Islet of Langerhans (tissue), 1 donor: ENCODE measurements at regions not wholly inside any gene's neighbourhood (a gene's known extent, or its start where the extent isn't known, plus 50 kb on each side); places are given as distances from the start of the nearest gene placed in this dataset.
"Not testable (repeated sequence)": the region's sequence is repeated elsewhere in the genome, so short reads cannot be mapped to it uniquely, and the experiment has no call there.

Source experiments
- FAIRE-seq: peaks from one replicate; lab custom pipeline; 2011; peaks lifted over from hg19 to GRCh38; lab: Jason Lieb, UNC

DNA sequence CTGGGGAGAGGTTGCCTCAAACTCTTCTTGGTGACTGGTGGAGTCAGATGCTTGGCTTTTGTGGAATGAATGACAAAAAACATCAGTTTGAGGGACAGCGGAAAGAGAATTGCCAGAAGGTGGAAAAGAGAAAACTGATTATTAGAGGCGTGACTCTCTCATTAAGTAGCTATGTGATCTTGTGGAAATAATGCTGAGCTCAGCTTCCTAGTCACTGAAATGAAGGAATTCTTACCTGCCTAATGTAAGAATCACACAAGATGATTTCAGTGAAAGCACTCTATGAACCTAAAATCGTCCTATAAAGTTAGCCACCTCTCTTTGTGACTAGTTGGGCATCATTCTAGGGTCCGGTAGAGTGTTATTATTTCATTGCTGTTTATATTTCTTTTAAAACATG, 498.8 kb downstream of the TMEM135 start:
- FAIRE-seq: no peak

DNA sequence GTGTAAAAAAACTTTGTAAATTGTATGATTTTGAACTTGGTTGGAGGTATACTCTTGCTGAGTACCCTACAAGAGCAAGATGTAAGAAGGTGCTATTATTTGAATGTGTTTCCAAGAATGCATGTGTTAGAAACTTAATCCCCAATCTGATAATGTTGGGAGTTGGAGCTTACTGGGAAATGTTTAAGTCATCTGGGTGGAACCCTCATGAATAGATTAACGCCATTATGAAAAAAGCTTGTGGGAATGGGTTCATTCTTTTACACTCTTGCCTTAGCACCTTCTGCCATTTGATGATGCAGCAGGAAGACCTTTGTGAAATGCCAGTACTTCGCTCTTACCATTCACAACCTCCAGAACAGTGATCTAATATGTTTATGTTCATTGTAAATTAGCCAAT, 498.3 kb downstream of the TMEM135 start:
- FAIRE-seq: no peak

DNA sequence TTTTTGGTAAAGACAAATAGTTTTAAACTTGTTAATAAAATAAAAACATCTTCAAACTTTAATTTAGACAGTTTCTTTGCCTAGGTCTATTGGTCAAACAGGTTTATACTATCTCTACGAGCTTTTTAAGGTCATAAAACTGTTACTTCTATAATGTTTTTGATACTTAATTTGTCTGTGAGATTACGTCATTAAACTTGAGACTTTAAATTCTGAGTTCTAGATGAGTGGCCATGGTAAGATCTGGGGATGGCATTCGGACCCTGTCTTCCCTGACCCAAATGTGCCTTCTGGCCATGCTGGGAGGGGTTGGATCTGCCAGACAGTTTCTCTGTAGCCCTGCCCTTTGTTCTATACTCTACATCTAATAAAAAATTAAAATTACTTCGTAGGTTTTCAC, 497.8 kb downstream of the TMEM135 start:
- no peak for FAIRE-seq

DNA sequence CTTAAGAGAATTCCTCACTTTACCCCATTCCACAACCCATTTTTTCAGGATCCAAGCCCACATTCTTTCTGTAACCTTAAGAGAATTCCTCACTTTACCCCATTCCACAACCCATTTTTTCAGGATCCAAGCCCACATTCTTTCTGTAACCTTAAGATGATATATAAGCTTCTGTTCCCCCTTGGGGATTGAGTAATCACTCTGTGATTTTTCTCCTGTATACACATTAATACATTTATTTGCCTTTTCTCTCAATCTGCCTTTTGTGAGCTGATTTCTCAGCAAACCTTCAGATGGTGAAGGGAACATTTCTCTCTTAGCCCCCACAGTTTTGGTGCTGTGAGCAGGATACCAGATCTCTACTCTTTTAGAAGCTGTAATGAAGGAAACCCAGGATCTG, 494.1 kb downstream of the TMEM135 start:
- not testable (repeated sequence) for FAIRE-seq

DNA sequence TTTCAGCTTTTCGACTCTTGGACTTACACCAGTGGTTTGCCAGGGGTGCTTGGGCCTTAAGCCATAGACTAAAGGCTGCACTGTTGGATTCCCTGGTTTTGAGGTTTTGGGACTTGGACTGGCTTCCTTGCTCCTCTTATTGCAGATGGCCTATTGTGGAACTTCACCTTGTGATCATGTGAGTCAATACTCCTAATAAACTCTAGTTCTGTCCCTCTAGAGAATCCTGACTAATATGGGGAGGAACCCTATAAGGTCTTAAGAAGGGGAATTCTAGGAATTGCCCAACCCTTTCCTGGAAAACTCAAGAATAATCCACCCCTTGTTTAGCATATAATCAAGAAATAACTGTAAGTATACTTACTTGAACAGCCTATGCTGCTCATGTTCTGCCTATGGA, 491.8 kb downstream of the TMEM135 start:
- FAIRE-seq: no peak

DNA sequence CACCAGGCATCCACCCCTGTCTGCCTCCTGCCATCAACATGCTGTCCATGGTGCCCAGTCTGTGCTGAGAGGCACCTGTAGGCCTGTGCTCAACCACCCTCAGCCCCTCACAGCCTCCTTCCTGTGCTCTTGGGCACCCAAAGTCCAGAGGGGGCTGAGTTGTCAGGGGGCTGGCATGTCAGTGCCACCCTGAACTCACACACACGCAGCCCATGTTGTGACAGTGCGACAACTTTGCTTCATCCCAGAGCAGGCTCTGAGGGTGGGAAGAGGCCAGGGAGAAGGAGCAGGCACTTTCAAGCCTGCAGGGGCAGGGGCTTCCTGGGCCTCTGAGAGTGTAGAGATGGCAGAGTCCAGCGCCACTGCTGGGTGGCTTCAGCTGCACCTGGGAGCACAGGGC, 491.0 kb downstream of the TMEM135 start:
- no peak for FAIRE-seq

DNA sequence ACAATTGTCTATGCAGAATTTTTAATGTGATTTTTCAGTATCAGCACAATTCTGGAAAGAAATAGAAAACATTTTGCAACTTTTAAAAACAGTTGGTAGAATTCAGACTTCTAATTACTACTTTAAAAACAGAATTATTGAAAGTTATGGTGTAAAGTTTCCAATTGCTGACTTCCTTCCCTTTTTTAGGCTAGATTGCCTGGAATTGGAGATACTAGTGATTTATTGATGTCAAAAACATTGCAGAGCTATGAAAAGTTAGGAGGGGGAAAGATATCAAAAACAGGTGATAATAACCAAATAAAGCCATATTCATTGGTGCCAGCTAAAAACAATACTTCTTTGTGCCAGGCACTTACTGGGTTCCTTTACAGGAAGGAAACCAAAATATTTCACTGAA, 485.5 kb downstream of the TMEM135 start:
- no peak for FAIRE-seq

DNA sequence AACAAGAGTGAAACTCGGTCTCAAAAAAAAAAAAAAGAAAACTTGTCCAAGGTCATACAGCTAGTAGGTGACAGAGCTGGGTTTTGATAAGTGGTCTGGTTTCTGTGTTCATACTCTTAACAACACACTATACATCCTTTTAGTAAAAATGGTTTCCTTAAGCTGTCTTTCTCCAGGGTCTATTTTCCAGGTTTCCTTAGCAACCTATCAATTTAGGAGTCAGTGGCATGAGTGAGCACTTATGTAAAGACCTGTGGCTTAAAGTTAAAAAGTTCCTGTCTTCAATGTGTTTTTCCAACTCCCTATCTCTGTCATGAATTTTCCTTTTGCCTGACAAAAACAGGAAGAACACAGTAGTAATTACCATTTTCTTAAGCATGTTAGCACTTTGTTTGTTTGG, 480.5 kb downstream of the TMEM135 start:
- FAIRE-seq: no peak

DNA sequence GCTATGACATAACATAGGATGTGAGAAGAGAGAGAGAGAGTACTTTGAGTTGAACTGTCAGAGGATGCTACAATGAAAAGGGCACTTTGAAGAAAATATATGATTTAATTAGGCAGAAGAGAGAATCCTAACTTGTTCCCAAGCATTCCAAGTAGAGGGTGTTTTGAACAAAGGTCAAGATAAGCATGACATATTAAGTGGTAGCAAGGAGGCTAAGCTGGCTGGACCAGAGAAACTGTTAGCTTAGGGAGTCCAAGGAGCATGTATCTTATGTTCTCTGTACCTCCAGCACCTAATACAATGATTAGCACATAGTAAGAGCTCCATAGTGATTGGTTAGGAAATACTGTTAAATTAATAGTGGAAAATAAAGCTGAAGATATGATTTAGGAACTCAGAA, 479.6 kb downstream of the TMEM135 start:
- FAIRE-seq: no peak

DNA sequence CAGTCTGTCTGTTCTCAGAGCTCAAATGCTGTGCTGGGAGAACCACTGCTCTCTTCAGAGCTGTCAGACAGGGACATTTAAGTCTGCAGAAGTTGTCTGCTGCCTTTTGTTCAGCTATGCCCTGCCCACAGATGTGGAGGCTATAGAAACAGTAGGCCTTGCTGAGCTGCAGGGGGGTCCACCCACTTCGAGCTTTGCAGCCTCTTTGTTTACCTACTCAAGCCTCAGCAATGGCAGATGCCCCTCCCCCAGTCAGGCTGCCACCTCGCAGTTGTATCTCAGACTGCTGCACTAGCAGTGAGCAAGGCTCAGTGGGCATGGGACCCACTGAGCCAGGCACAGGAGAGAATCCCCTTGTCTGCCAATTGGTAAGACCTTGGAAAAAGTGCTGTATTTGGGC, 470.0 kb downstream of the TMEM135 start:
- not testable (repeated sequence) for FAIRE-seq

DNA sequence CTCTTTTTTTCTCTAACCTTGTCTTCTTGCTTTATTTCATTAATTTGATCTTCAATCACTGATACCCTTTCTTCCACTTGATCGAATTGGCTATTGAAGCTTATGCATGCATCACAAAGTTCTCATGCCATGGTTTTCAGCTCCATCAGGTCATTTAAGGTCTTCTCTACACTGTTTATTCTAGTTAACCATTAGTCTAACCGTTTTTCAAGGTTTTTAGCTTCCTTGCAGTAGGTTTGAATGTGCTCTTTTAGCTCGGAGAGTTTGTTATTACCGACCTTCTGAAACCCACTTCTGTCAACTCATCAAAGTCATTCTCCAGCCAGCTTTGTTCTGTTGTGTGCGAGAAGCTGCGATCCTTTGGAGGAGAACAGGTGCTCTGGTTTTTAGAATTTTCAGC, 469.2 kb downstream of the TMEM135 start:
- not testable (repeated sequence) for FAIRE-seq

DNA sequence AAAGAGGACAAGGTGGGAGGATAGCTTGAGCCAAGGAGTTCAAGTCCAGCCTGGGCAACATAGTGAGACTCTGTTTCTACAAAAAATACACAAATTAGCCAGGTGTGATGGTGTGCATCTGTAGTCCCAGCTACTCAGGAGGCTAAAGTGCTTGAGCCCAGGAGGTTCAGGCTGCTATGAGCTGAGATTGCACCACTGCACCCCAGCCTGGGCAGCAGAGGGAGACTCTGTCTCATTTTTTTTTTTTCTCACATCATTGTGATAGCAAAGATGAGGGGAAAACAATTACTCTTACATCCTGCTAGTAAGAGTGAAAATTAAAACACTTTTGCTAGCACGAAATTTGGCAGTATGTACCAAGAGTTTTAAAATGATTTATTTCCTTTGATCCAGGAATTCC, 463.7 kb downstream of the TMEM135 start:
- no peak for FAIRE-seq

DNA sequence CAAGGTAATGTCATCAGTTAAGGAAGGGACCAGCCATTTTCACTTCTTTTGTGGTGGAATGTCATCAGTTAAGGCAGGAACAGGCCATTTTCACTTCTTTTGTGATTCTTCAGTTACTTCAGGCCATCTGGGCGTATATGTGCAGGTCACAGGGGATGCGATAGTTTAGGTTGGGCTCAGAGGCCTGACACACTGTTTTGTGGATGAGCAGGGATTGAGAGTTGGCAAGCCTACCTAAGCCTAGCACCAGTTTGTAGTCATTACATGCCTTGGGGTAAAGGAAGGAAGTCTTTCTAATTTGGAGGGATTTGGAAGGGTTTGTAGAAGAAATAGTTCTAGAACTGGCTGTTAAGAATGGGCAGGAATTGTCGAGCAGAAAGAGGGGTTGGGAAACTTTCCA, 457.2 kb downstream of the TMEM135 start:
- not testable (repeated sequence) for FAIRE-seq

DNA sequence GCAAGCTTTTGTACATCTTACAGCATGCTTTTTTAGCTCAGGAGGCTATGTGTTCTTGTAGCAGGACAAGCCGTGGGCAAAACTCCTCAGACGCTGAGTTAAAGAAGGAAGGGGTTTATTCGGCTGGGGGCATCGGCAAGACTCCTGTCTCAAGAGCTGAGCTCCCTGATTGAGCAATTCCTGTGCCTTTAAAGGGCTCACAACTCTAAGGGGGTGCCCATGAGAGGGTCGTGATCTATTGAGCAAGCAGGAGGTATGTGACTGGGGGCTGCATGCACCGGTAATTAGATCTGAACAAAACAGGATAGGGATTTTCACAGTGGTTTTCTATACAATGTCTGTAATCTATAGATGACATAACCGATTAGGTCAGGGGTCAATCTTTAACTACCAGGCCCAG, 456.3 kb downstream of the TMEM135 start:
- FAIRE-seq: not testable (repeated sequence)

DNA sequence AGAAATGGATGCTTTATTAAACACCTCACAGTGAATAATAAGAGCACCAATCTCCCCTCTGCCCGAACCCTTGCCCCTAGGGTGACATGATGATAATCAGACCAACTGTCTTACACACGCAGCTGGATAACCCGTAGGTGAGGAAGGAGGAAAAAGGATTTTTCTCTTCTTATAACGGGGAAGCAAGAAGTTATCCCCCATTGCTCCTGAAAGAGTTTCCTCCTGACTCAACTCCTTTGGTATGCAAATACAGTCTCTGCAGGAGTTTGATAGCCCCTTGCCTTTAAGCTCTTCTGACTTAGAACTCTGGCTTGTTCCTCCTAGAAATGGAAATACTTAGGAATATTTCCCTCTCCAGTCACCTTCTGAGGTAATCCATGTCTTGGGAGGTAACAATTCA, 455.8 kb downstream of the TMEM135 start:
- no peak for FAIRE-seq

DNA sequence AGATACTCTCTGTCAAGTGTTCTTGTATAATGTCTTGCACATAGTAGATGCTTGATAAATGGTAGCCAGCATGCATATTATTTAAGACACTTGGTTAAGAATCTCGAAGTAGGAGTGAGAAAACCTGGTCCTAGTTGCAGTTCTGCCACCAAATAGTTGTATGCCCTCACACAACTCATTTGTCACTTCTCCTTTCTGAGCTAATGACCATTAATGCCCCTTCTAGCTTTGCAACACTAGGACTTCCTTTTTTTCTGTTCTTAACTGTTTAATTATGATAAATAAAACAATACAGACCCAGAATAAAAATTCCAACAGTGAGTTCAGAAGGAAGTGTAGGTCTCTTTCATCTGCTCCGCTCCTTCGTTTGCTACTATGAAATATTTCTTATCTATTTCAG, 453.6 kb downstream of the TMEM135 start:
- no peak for FAIRE-seq

DNA sequence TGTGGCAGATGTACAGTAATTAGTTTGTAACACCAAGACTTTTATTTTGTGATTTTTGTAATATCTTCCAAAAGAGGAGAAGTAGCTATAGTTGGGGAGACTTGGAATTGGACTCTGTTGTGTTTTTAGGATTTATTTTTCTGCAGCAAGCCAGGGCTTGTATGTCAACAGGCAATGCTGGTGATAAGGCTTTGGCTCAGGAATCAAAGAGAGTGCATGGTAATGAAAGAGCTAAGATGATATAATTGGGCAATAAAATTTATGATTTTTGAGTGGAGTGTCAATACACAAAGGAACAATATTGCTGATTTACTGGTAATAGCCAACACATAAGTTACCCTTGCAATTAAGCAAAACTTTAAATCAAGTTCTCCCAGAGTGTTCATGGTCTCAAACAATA, 452.9 kb downstream of the TMEM135 start:
- FAIRE-seq: no peak

DNA sequence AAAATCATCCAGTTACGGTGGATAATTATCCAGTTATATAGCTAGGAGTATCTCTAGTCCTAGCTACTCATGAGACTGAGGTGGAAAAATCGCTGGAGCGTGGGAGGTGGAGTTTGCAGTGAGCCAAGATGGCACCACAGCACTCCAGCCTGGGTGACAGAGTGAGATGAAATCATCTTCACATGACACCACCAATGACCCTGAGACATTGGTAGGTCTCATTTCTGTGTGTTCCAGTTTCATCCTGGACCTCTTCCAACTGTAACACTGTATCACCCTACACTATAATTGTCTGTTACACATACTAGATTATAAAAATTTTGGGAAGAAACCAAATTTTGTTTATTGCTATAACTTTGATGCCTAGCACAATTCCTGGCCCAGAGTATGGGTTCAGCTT, 446.8 kb downstream of the TMEM135 start:
- no peak for FAIRE-seq

DNA sequence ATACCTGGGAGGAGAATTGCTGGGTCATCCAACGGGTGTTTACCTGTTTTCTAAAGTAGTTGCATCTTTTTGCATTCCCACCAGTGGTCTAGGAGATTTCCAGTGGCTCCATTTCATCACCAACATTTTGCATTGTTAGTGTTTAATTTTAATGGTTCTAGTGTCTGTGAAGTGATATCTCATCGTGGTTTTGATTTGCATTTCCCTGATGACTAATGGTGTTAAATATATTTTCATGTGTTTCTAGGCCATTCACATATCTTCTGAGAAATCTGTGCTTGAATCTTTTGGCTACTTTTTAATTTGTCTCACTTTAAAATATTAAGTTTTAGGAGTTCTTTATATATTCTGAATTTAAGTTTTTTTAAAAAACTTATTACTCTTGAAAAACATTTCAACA, 439.6 kb downstream of the TMEM135 start:
- FAIRE-seq: no peak

DNA sequence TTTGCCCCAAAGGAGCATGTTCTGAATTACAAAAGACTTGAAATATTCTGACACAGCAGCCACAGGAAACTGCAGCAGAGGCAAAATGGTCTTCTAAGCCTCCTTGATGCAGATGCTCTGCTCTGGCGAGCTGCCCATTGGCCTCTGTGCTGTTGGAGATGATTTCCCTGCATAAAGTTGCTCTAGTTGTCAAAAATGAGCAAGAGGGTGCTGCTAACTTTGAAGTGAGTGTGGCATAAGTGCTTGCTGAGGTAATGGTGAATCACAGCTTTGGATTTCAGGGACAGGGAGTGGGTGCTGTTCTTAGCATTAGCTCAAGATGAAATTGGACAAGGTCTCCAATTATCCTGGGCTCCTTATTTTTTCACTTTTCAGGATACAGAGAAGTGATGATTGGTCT, 435.4 kb downstream of the TMEM135 start:
- FAIRE-seq: no peak

DNA sequence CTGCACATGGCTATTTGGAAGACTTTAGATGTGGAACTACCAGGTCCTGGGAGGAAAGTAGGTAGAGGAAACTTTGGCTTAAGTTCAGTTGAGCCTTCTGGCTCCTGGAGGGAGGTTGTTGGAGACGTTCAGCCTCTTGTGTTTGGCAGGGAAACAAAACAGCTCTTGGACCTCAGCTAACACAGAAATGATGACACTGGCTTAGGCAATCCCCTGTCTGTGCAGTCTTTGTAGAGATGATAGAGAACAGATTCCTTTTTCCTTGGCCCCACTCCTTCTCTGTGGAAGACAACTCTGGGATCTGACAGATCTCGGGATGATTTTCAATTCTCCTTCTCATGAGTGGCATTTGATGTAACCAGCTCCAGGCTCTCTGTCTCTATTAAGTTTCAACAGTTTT, 428.5 kb downstream of the TMEM135 start:
- no peak for FAIRE-seq

DNA sequence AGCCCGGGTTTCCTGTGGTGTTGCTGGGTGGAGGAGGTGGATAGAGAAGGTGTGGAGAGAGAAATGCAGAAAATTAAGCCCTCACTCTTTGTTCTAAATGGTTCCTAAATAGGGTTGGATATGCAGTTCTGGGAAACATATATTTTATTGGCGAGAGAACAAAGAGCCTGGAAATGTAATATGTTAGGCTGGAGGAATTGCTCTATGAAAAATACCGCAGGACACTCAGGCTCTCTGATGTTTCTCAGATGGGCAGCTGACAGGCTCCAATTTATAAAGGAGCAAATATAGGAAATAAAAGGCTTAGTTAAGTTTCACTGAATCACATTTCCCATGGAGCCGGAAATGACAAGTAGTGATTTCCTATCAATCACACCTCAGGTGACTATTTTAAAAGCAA, 428.0 kb downstream of the TMEM135 start:
- no peak for FAIRE-seq

DNA sequence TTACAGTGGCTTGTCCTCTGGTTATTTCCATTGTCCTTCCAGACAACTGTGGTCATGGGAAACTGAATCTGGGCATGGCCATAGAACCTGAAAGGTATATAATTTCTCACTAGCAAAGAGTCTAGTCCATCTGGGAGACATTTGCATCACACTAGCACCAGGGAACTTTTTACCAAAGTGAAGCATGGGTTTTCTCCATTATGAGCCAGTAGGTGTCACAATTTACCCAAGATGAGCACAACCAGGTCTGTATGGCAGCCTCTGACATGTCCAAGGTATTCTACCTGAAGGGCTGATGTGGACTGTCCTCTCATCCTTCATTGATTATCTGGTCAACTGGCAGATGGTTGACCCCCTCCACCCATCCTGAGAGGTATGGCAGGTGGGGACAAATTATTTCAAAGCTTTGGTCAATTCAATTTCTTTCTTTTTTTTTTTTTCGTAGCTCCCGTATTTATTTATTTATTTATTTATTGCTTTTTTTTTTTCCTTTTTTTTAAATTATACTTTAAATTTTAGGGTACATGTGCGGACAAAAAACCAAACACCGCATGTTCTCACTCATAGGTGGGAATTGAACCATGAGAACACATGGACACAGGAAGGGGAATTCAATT, 425.9 kb downstream of the TMEM135 start:
- no peak for FAIRE-seq

DNA sequence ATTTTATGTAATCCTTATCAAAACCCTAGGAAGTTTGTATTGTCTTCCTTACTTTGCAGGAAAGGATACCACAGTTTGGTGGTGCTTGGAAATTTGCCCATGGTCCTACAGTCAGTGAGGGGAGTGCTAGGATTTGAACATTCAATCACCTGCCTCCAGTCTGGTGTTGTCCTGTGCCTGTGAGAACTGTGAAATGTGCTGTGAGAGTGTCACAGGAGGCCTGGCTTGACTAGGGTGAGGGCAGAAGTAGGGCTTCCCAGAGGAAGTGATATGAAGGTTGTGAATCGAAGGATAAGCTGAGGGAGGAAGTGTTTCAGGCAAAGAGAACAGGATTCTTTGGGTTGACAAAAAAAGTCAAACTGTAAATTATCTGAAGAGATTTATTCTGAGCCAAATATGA, 424.4 kb downstream of the TMEM135 start:
- no peak for FAIRE-seq
